GM23338 (cell line): ENCODE measurements at regions not wholly inside any gene's neighbourhood (a gene's known extent, or its start where the extent isn't known, plus 50 kb on each side); places are given as distances from the start of the nearest gene placed in this dataset.
A peak's percentile ranks its signal among the peaks of the same experiment; 100 is the strongest.

Experiments
- ATAC-seq: fragments of 200-7000 bp; cut with Tn5 transposase; 3 replicates; pipeline ENCODE4 v1.9.1; 2020
- DNase-seq: peaks from one replicate; pipeline ENCODE4 v3.0.0-alpha.2; 2015; ENCODE audit warnings: low spot score
- H2AFZ ChIP-seq: fragments of 200-600 bp; sonication (generic); 2 replicates; pipeline ENCODE4 v1.8.0; 2016; ENCODE audit warnings: antibody characterized with exemption, mild to moderate bottlenecking, moderate library complexity
- H3F3A ChIP-seq: fragments of 200-600 bp; sonication (generic); replicated peaks from 2 replicates; pipeline ENCODE4 v1.8.0; 2017; ENCODE audit warnings: antibody characterized with exemption, mixed run types, low read depth
- H3K27ac ChIP-seq: fragments of 200-600 bp; sonication (generic); 2 replicates; pipeline ENCODE4 v1.6.1; 2016; ENCODE audit warnings: low read depth
- H3K27me3 ChIP-seq: fragments of 200-600 bp; sonication (generic); 2 replicates; pipeline ENCODE4 v1.8.0; 2016; ENCODE audit warnings: mild to moderate bottlenecking, mixed run types, moderate library complexity; ENCODE audit not compliant: insufficient read depth
- H3K36me3 ChIP-seq: fragments of 200-600 bp; sonication (generic); 2 replicates; pipeline ENCODE4 v1.8.0; 2016; ENCODE audit warnings: mild to moderate bottlenecking; ENCODE audit not compliant: insufficient read depth
- H3K4me1 ChIP-seq: fragments of 200-600 bp; sonication (generic); 2 replicates; pipeline ENCODE4 v1.8.0; 2016; ENCODE audit warnings: mild to moderate bottlenecking, moderate library complexity; ENCODE audit not compliant: insufficient read depth
- H3K4me2 ChIP-seq: fragments of 200-600 bp; sonication (generic); 2 replicates; pipeline ENCODE4 v1.7.1; 2017; ENCODE audit warnings: mixed run types
- H3K4me3 ChIP-seq: fragments of 200-600 bp; sonication (generic); 2 replicates; pipeline ENCODE4 v1.6.1; 2016; ENCODE audit warnings: mixed run types
- H3K79me2 ChIP-seq: fragments of 200-600 bp; sonication (generic); replicated peaks from 2 replicates; pipeline ENCODE4 v1.8.0; 2017; ENCODE audit warnings: mild to moderate bottlenecking; ENCODE audit not compliant: insufficient read depth
- H3K9me2 ChIP-seq: fragments of 200-600 bp; sonication (generic); 2 replicates; pipeline ENCODE4 v1.8.0; 2017; ENCODE audit not compliant: insufficient read depth
- H4K20me1 ChIP-seq: fragments of 200-600 bp; sonication (generic); replicated peaks from 2 replicates; pipeline ENCODE4 v1.8.0; 2017; ENCODE audit warnings: mild to moderate bottlenecking; ENCODE audit not compliant: insufficient read depth
- H3K27ac Mint-ChIP-seq: 2 replicates; pipeline ENCODE4 v1.8.0; 2020; ENCODE audit warnings: inconsistent platforms, mild to moderate bottlenecking, moderate library complexity, mixed read lengths
- H3K27me3 Mint-ChIP-seq: 3 replicates; pipeline ENCODE4 v1.8.0; 2022; ENCODE audit warnings: low read depth, mild to moderate bottlenecking, moderate library complexity, mixed read lengths, inconsistent platforms; ENCODE audit not compliant: insufficient read depth, poor library complexity
- H3K36me3 Mint-ChIP-seq: 3 replicates; pipeline ENCODE4 v1.8.0; 2021; ENCODE audit warnings: low read depth, mild to moderate bottlenecking, inconsistent platforms, moderate library complexity, mixed read lengths
- H3K4me1 Mint-ChIP-seq: 3 replicates; pipeline ENCODE4 v1.8.0; 2020; ENCODE audit warnings: mild to moderate bottlenecking, inconsistent platforms, mixed read lengths
- H3K4me3 Mint-ChIP-seq: 3 replicates; pipeline ENCODE4 v1.8.0; 2021; ENCODE audit warnings: moderate library complexity, mild to moderate bottlenecking, inconsistent platforms, mixed read lengths
- H3K9me3 Mint-ChIP-seq: 3 replicates; pipeline ENCODE4 v1.8.0; 2020; ENCODE audit warnings: moderate library complexity, mild to moderate bottlenecking, inconsistent platforms, mixed read lengths
- CTCF ChIP-seq, 2 experiments: fragments of 200-600 bp in 1 of 2; sonication (generic) in 1 of 2; conservative IDR thresholded peaks; 2 replicates each; pipeline versions ENCODE4 v1.5.1 to v1.6.1; 2016 to 2017; ENCODE audit warnings: antibody characterized with exemption in 2 of 2, low read depth in 2 of 2, mild to moderate bottlenecking in 2 of 2, moderate library complexity in 1 of 2
- EZH2 ChIP-seq: fragments of 200-600 bp; sonication (generic); IDR thresholded peaks from one replicate; pipeline ENCODE4 v1.8.0; 2017; ENCODE audit warnings: antibody characterized with exemption, mild to moderate bottlenecking, low read depth; ENCODE audit not compliant: unreplicated experiment
- EZH2phosphoT487 ChIP-seq: fragments of 200-600 bp; sonication (generic); IDR thresholded peaks from one replicate; pipeline ENCODE4 v1.8.1; 2018; ENCODE audit warnings: antibody characterized with exemption; ENCODE audit not compliant: unreplicated experiment
- JUNB ChIP-seq: IDR thresholded peaks from one replicate; pipeline ENCODE4 v1.6.1; 2016; ENCODE audit warnings: antibody characterized with exemption; ENCODE audit not compliant: unreplicated experiment
- NANOG ChIP-seq: IDR thresholded peaks from 2 replicates; pipeline ENCODE4 v1.6.1; 2016; ENCODE audit warnings: antibody characterized with exemption, borderline replicate concordance
- POLR2AphosphoS5 ChIP-seq: IDR thresholded peaks from 2 replicates; pipeline ENCODE4 v1.6.1; 2016; ENCODE audit warnings: antibody characterized with exemption, low read depth
- REST ChIP-seq: IDR thresholded peaks from one replicate; pipeline ENCODE4 v1.6.1; 2018; ENCODE audit warnings: antibody characterized with exemption; ENCODE audit not compliant: unreplicated experiment
- STAT1 ChIP-seq: IDR thresholded peaks from one replicate; pipeline ENCODE4 v1.6.1; 2016; ENCODE audit warnings: antibody characterized with exemption; ENCODE audit not compliant: unreplicated experiment
- ZNF114 ChIP-seq: fragments of 250-450 bp; sonication (Bioruptor Pico); IDR thresholded peaks from 2 replicates; pipeline ENCODE4 v1.5.0; 2020; ENCODE audit warnings: mild to moderate bottlenecking, moderate library complexity
- ZNF331 ChIP-seq: fragments of 250-450 bp; sonication (Bioruptor Pico); IDR thresholded peaks from 2 replicates; pipeline ENCODE4 v1.5.0; 2020; ENCODE audit warnings: low read depth, mild to moderate bottlenecking, moderate library complexity
- ZNF462 ChIP-seq: fragments of 250-450 bp; sonication (Bioruptor Pico); IDR thresholded peaks from 2 replicates; pipeline ENCODE4 v1.5.0; 2020; ENCODE audit warnings: mild to moderate bottlenecking, moderate library complexity

GRCh38 chr6:9100869-9101580 is 665.7 kb upstream of the SLC35B3 start (continued):
- no peak for TF ChIP-seq NANOG
- no peak for TF ChIP-seq STAT1
- no peak for TF ChIP-seq ZNF114 (CRISPR knock-in tag)
- no peak for TF ChIP-seq ZNF331
- no peak for TF ChIP-seq CTCF (conservative IDR thresholded peaks at IDR 0.05; ENCODE audit: low read depth in 2 of 2)
- TF ChIP-seq POLR2AphosphoS5 = no peak
- no peak for TF ChIP-seq EZH2phosphoT487
- TF ChIP-seq REST = no peak

- H3K4me1 ChIP-seq = no peaks in the 10 kb centered on the region
- Mint-ChIP-seq H3K4me1 (peaks cover 10% of the 10 kb centered on the region), H3K4me3 (no peak overlapping the region), H3K36me3 (no peaks in the 10 kb centered on the region), H3K27ac (no peak overlapping the region), H3K9me3 (no peaks in the 10 kb centered on the region), H3K27me3 (no peaks in the 10 kb centered on the region)
- no peak for ATAC-seq
- no peak overlapping the region for H3K4me3 ChIP-seq
- DNase-seq = no peak
- no peaks in the 10 kb centered on the region for H3K9me2 ChIP-seq
- H3K4me2 ChIP-seq = no peak overlapping the region
- H3F3A ChIP-seq = no peaks in the 10 kb centered on the region
- no peaks in the 10 kb centered on the region for H3K79me2 ChIP-seq
- H2AFZ ChIP-seq = peak overlapping the region; percentile 75; the same call in 1 of the 2 replicates
- H3K36me3 ChIP-seq = no peaks in the 10 kb centered on the region
- H3K27me3 ChIP-seq = no peaks in the 10 kb centered on the region
- H4K20me1 ChIP-seq = no peaks in the 10 kb centered on the region
- H3K27ac ChIP-seq = no peak overlapping the region
- TF ChIP-seq POLR2AphosphoS5 (no peak), EZH2 (no peak), JUNB (no peak), EZH2phosphoT487 (no peak), NANOG (no peak), ZNF462 (no peak), CTCF (conservative IDR thresholded peaks at IDR 0.05; ENCODE audit: low read depth in 2 of 2) (no peak)
Measured at GRCh38 chr6:9095729-9096128, 660.4 kb upstream of the SLC35B3 start.
